Mesendoderm (in vitro differentiated cells): ENCODE measurements at regions not wholly inside any gene's neighbourhood (a gene's known extent, or its start where the extent isn't known, plus 50 kb on each side); places are given as distances from the start of the nearest gene placed in this dataset.

Experiments
- DNase-seq: peaks from one replicate; pipeline ENCODE4 v3.0.0; 2013
- H2AK5ac ChIP-seq: 2 replicates; pipeline ENCODE4 v1.6.1; 2013; ENCODE audit warnings: low read length, inconsistent platforms
- H2BK120ac ChIP-seq: 2 replicates; pipeline ENCODE4 v1.6.1; 2013; ENCODE audit warnings: low read depth, mild to moderate bottlenecking, low read length, moderate library complexity, mixed read lengths
- H2BK15ac ChIP-seq: replicated peaks from 2 replicates; pipeline ENCODE4 v1.6.1; 2013; ENCODE audit warnings: low read depth, mild to moderate bottlenecking, moderate library complexity
- H2BK5ac ChIP-seq: 2 replicates; pipeline ENCODE4 v1.6.1; 2013; ENCODE audit warnings: low read length, inconsistent platforms
- H3K18ac ChIP-seq: 2 replicates; pipeline ENCODE4 v1.6.1; 2013; ENCODE audit warnings: mild to moderate bottlenecking, low read length, mixed read lengths
- H3K23ac ChIP-seq: one replicate; pipeline ENCODE4 v1.6.1; 2013; ENCODE audit warnings: low read length
- H3K27ac ChIP-seq: 2 replicates; pipeline ENCODE4 v1.5.1; 2013; ENCODE audit warnings: low read depth, mild to moderate bottlenecking, inconsistent platforms, low read length, moderate library complexity
- H3K27me3 ChIP-seq: 2 replicates; pipeline ENCODE4 v1.6.1; 2013; ENCODE audit warnings: low read length, control low read depth, mild to moderate bottlenecking, inconsistent platforms; ENCODE audit not compliant: insufficient read depth, poor library complexity
- H3K36me3 ChIP-seq: 2 replicates; pipeline ENCODE4 v1.6.1; 2013; ENCODE audit warnings: low read length, inconsistent platforms; ENCODE audit not compliant: control insufficient read depth, insufficient read depth
- H3K4ac ChIP-seq: one replicate; pipeline ENCODE4 v1.6.1; 2013; ENCODE audit warnings: low read depth, mild to moderate bottlenecking, low read length, moderate library complexity
- H3K4me1 ChIP-seq: 2 replicates; pipeline ENCODE4 v1.6.1; 2013; ENCODE audit warnings: low read depth, low read length, inconsistent platforms; ENCODE audit not compliant: control insufficient read depth
- H3K4me2 ChIP-seq: 2 replicates; pipeline ENCODE4 v1.6.1; 2013; ENCODE audit warnings: low read length
- H3K4me3 ChIP-seq: 2 replicates; pipeline ENCODE4 v1.5.1; 2013; ENCODE audit warnings: mild to moderate bottlenecking, low read length
- H3K56ac ChIP-seq: one replicate; pipeline ENCODE4 v1.6.1; 2013; ENCODE audit warnings: low read length
- H3K79me1 ChIP-seq: 2 replicates; pipeline ENCODE4 v1.6.1; 2013; ENCODE audit warnings: low read length, inconsistent platforms
- H3K79me2 ChIP-seq: 2 replicates; pipeline ENCODE4 v1.6.1; 2013; ENCODE audit warnings: mild to moderate bottlenecking, low read length; ENCODE audit not compliant: control insufficient read depth, insufficient read depth
- H3K9ac ChIP-seq: 2 replicates; pipeline ENCODE4 v1.6.1; 2013; ENCODE audit warnings: low read length, inconsistent platforms
- H4K5ac ChIP-seq: one replicate; pipeline ENCODE4 v1.6.1; 2013; ENCODE audit warnings: low read length
- H4K8ac ChIP-seq: one replicate; pipeline ENCODE4 v1.6.1; 2013; ENCODE audit warnings: low read depth, mild to moderate bottlenecking, control low read depth, low read length, moderate library complexity
- WGBS: extraction: QIAGEN DNeasy Blood & Tissue Kit; methylation state at CpG from one replicate; pipeline ENCODE4 v1.1.7; 2013; ENCODE audit warnings: low lambda C conversion rate, missing lambda C conversion rate; ENCODE audit not compliant: insufficient coverage; ENCODE audit errors: extremely low coverage; 5-methylcytosine and 5-hydroxymethylcytosine counted together

GRCh38 chr12:5191803-5192538 lies 148.3 kb downstream of the KCNA5 start:
- no peak overlapping the region for H2BK15ac ChIP-seq
- no peak for DNase-seq
- H4K5ac ChIP-seq, result no peak overlapping the region
- H3K4me3 ChIP-seq, result no peak overlapping the region
- no peak overlapping the region for H3K4me2 ChIP-seq
- no peaks in the 10 kb centered on the region for H3K4me1 ChIP-seq
- no peaks in the 10 kb centered on the region for H3K79me2 ChIP-seq
- no peak overlapping the region for H3K9ac ChIP-seq
- H3K23ac ChIP-seq, result no peak overlapping the region
- no peaks in the 10 kb centered on the region for H3K27me3 ChIP-seq
- H3K56ac ChIP-seq, result no peak overlapping the region
- H3K18ac ChIP-seq, result no peak overlapping the region
- H4K8ac ChIP-seq, result no peak overlapping the region
- H3K4ac ChIP-seq, result no peak overlapping the region
- H2BK5ac ChIP-seq, result no peak overlapping the region
- H3K79me1 ChIP-seq, result no peaks in the 10 kb centered on the region
- H3K27ac ChIP-seq, result no peak overlapping the region
- WGBS, result no CpG with 5 or more reads among the region's 6 CpGs
- no peak overlapping the region for H2AK5ac ChIP-seq
- no peak overlapping the region for H2BK120ac ChIP-seq
- H3K36me3 ChIP-seq, result no peaks in the 10 kb centered on the region

- Histone ChIP-seq H4K8ac (no peak overlapping the region), H4K5ac (no peak overlapping the region), H2AK5ac (no peak overlapping the region), H3K79me1 (no peaks in the 10 kb centered on the region), H3K18ac (no peak overlapping the region), H2BK120ac (no peak overlapping the region), H2BK5ac (no peak overlapping the region), H3K4me1 (no peaks in the 10 kb centered on the region), H3K4me3 (no peak overlapping the region), H3K79me2 (no peaks in the 10 kb centered on the region), H3K27me3 (no peaks in the 10 kb centered on the region), H3K4ac (no peak overlapping the region), H3K23ac (no peak overlapping the region), H3K36me3 (no peaks in the 10 kb centered on the region), H2BK15ac (no peak overlapping the region), H3K4me2 (no peak overlapping the region), H3K56ac (no peak overlapping the region), H3K27ac (no peak overlapping the region), H3K9ac (no peak overlapping the region)
- no peak for DNase-seq
- no CpG with 5 or more reads among the region's 2 CpGs for WGBS
These were observed 149.0 kb downstream of the KCNA5 start for GRCh38 chr12:5192726-5193125.

DNA sequence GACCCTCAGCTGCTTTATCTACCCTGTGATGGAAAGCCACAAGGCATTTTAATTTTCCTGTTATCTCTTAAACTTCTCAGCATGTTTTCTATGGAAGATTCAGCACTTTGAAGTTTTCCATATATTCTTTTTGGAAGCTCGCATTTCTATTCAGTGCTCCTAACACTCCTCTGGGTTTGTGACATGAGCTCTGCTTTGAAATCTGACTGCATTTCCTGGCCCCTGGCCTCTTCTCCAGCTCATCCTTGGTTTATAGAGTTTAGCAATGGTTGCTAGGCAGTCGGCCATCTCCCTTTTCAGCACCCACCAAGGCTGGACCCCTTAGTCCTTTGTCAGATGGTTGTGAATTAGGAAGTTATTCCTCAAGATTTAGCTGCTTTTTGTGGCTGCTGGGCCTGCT lies 150.6 kb downstream of the KCNA5 start:
- H3K23ac ChIP-seq, result no peak overlapping the region
- H3K4me1 ChIP-seq, result no peaks in the 10 kb centered on the region
- no peak overlapping the region for H2BK15ac ChIP-seq
- H3K18ac ChIP-seq, result no peak overlapping the region
- H2BK5ac ChIP-seq, result no peak overlapping the region
- no peak overlapping the region for H3K56ac ChIP-seq
- no peak overlapping the region for H4K8ac ChIP-seq
- H4K5ac ChIP-seq, result no peak overlapping the region
- H3K27ac ChIP-seq, result no peak overlapping the region
- H3K9ac ChIP-seq, result no peak overlapping the region
- no peak overlapping the region for H3K4me3 ChIP-seq
- no peaks in the 10 kb centered on the region for H3K79me2 ChIP-seq
- H3K79me1 ChIP-seq, result no peaks in the 10 kb centered on the region
- no peaks in the 10 kb centered on the region for H3K27me3 ChIP-seq
- no CpG with 5 or more reads among the region's 2 CpGs for WGBS
- no peaks in the 10 kb centered on the region for H3K36me3 ChIP-seq
- no peak overlapping the region for H3K4ac ChIP-seq
- H2BK120ac ChIP-seq, result no peak overlapping the region
- H2AK5ac ChIP-seq, result no peak overlapping the region
- no peak for DNase-seq
- H3K4me2 ChIP-seq, result no peak overlapping the region

GRCh38 chr12:5195244-5195643 lies 151.6 kb downstream of the KCNA5 start:
- Histone ChIP-seq H3K4me1 (no peaks in the 10 kb centered on the region), H2BK5ac (no peak overlapping the region), H3K56ac (no peak overlapping the region), H3K4ac (no peak overlapping the region), H3K9ac (no peak overlapping the region), H3K27me3 (no peaks in the 10 kb centered on the region), H3K18ac (no peak overlapping the region), H3K79me1 (no peaks in the 10 kb centered on the region), H3K36me3 (no peaks in the 10 kb centered on the region), H2BK120ac (no peak overlapping the region), H3K79me2 (no peaks in the 10 kb centered on the region), H4K5ac (no peak overlapping the region), H3K27ac (no peak overlapping the region), H3K4me3 (no peak overlapping the region), H3K23ac (no peak overlapping the region), H3K4me2 (no peak overlapping the region), H4K8ac (no peak overlapping the region), H2BK15ac (no peak overlapping the region), H2AK5ac (no peak overlapping the region)
- WGBS, result no CpG with 5 or more reads among the region's 1 CpG
- DNase-seq, result no peak

DNA sequence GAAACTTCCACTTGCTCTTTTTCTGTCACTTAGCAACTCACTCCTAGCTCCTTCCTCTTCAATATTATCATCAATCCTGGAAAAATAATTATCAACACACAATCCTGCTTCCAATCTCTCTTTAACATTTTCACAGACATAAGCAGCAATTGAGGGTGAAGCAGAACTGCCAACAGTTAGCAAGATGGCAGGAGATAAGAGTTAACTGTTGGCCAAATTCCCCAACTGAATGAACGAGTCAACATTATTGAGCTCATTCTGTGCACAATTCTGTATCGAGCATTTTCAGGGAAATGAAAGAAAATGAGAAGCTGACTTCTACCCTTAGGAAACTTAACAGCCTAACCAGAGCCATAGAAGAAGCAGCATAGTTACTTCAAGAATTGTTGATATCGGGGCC lies 152.0 kb downstream of the KCNA5 start:
- Histone ChIP-seq H3K4me2 (no peak overlapping the region), H2BK5ac (no peak overlapping the region), H3K9ac (no peak overlapping the region), H3K4me3 (no peak overlapping the region), H4K5ac (no peak overlapping the region), H3K23ac (no peak overlapping the region), H2BK15ac (no peak overlapping the region), H3K4ac (no peak overlapping the region), H3K27ac (no peak overlapping the region), H3K4me1 (peaks cover under 1% of the 10 kb centered on the region), H3K36me3 (no peaks in the 10 kb centered on the region), H3K27me3 (no peaks in the 10 kb centered on the region), H2BK120ac (no peak overlapping the region), H3K79me1 (no peaks in the 10 kb centered on the region), H2AK5ac (no peak overlapping the region), H3K18ac (no peak overlapping the region), H4K8ac (no peak overlapping the region), H3K56ac (no peak overlapping the region), H3K79me2 (no peaks in the 10 kb centered on the region)
- no peak for DNase-seq
- no CpG with 5 or more reads among the region's 3 CpGs for WGBS

- H3K4me3 ChIP-seq, result no peak overlapping the region
- no peaks in the 10 kb centered on the region for H3K79me1 ChIP-seq
- no peak overlapping the region for H2BK5ac ChIP-seq
- H2AK5ac ChIP-seq, result no peak overlapping the region
- no peak overlapping the region for H3K4ac ChIP-seq
- no peak overlapping the region for H2BK120ac ChIP-seq
- DNase-seq, result no peak
- no peaks in the 10 kb centered on the region for H3K27me3 ChIP-seq
- H3K56ac ChIP-seq, result no peak overlapping the region
- H4K8ac ChIP-seq, result no peak overlapping the region
- H3K18ac ChIP-seq, result no peak overlapping the region
- no peak overlapping the region for H3K23ac ChIP-seq
- H2BK15ac ChIP-seq, result no peak overlapping the region
- H3K79me2 ChIP-seq, result no peaks in the 10 kb centered on the region
- no peak overlapping the region for H3K9ac ChIP-seq
- WGBS, result no CpG with 5 or more reads among the region's 1 CpG
- H3K27ac ChIP-seq, result no peak overlapping the region
- H3K36me3 ChIP-seq, result no peaks in the 10 kb centered on the region
- no peak overlapping the region for H4K5ac ChIP-seq
- H3K4me2 ChIP-seq, result no peak overlapping the region
- peaks cover 4% of the 10 kb centered on the region for H3K4me1 ChIP-seq
These were observed 153.5 kb downstream of the KCNA5 start for GRCh38 chr12:5197131-5197530.
